GM18502 (cell line): ENCODE measurements at regions not wholly inside any gene's neighbourhood (a gene's known extent, or its start where the extent isn't known, plus 50 kb on each side); places are given as distances from the start of the nearest gene placed in this dataset.

Experiments
- ATAC-seq: cut with Tn5 transposase; IDR thresholded peaks from one replicate; pipeline ENCODE4 v1.9.1; 2021; ENCODE audit warnings: mild to moderate bottlenecking; ENCODE audit not compliant: unreplicated experiment, poor library complexity

DNA sequence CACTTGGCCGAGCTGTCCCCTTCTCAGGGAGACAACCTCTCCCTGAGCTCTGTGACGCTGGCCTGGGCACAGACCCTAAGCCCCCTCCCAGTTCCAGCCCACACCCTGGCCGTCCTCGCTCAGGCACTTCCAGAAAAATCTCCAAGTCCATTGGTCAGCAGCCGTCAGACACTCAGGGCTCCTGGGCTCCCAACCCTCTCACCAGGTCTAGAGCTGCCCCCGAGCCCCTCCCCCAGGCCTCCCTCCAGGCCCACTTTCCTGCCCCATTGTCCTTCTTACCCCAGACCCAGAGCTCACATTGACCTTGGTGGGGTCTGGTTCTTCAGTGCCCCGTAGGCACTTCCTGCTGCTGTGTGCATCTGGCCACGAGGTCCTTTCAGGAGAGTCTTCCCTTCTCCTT lies 249.3 kb upstream of the RTL1 start:
- no peak for ATAC-seq

DNA sequence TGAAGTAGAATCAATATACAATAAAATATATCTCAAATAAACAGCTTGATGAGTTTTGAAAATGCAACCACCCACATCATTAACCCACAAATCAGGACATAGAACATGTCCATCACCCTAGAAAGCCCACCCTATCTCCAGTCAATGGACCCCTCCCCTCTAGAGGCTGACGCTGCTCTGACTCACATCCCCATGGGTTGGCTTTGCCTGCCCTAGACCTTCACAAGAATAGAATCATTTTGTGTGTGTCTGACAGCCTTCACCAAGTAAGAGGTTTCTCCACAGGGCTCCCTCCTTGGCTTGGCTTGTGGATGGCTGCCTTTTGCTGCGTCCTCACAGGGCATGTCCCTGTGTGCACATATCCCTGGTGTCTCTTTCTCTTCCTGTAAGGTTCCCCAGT lies 250.2 kb upstream of the RTL1 start:
- no peak for ATAC-seq

DNA sequence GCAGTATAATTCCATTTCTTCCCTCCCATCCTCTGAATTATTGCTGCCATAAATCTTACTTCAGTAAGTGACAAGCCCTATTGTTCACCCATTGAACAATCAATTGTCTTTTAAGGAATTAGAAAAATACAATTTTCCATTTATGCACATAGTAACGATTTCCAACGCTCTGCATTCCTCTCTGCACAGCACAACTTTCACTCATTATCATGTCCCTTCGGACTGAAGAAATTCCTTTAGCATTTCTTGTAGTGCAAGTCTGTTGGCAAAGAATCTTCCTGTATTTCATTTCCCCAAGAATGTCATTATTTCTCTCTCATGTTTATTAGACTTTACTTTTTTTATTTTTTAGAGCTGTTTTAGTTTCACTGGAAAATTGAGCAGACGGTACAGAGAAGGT lies 252.1 kb upstream of the RTL1 start:
- ATAC-seq, result no peak

DNA sequence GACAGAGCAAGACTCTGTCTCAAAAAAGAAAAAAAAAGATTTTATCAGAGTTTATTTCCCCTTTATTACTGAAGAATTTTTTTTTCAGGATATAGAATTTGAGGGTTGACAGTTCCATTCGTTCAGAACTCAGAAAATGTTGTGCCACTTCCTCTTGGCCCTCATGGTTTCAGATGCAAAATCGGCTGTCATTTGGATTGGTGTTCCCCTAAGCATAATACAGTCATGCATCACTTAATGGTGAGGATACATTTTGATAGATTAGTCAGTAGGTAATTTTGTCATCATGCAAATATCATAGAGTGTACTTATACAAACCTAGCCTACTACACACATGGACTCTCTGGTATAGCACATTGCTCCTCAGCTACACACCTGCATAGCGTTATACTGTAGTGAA lies 263.9 kb upstream of the RTL1 start:
- ATAC-seq, result no peak

DNA sequence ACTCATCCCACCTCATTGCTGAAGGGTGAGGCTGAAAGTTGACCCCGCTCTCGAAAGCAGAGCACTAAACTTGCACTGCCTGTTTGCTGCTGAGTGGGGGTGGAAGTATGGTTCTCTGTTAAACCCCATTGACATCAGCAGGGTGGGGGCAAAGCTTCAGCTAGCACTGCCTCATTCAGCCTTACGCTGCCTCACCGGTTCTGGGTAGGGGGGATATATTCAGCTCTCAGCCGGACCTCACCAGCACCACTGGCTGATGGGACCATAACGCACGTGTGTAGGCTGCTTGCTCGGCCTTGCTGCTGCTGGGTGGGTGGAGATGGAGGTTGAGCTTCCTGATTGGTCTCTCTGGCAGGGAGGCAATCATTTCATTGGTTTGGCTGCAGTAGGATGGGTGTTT lies 265.7 kb upstream of the RTL1 start:
- ATAC-seq, result no peak

DNA sequence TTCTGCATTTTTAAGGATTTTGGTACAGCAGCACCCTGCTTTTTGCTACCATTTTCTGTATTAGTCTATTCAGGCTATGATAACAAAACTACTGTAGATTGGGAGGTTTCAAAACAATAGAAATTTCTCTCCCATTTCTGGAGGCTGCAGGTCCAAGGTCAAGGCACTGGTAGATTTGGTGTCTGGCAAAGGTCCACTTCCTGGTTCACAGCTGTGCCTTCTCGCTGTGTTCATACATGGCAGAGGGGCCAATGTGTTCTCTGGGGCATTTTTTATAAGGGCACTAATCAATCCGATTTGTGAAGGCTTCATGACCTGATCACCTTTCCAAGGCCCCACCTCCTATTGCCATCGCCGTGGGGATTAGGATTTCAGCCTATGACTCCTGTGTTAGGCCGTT lies 268.1 kb upstream of the RTL1 start:
- no peak for ATAC-seq

DNA sequence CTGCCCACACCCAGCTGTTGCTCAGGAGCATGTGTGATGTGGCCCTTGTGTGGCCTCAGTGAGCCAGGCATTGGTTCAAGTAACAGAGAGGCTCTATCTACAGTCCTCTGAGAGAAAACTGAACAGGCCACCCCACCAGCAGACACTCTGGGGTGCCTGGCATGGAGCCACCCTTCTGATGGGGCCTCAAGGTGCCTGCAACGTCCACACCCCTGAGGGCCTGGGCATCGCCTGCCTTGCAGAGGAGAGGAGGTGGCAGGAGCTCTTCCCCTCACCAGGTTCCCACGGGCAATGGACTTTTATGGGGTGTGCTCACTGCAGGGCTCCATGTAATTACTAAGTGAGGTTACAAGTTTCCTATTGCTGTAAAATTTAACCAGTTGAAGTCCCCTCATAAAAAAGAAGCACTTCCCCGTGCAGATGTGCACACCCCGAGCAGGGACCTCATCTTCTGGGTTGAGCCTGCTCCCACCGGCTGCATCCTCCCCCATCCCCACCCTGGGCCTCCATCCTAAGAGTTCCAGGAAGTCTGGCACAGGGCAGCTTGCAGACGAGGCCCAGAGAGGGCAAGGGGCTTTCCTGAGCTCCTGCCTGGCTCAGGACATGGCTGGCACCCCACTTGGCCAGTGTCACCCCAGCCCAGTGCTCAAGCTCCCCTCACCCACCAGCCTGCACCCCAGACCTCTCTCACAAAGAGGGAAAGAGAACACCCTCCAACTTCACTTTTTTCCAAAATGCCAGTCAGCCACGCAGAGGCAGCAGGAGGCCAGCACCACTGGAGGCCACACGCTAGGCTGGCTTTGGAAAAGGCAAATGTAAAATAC lies 270.4 kb upstream of the RTL1 start:
- ATAC-seq, result no peak

DNA sequence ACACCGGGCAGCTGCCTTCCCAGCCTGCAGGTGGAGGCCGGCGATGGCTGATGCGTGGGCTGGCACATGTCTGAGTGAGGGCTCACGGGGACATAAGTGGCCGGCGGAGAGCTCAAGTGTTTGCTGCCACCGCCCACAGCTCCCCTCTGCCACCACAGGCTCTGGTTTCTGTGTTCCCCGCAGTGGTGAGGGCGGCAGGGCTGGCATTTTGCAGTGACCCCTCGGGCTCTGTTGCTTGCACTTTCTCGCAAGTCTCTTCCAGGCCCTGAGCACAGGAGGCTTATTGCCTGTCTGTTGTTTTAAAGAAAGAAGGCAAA lies 271.0 kb upstream of the RTL1 start:
- ATAC-seq, result no peak

DNA sequence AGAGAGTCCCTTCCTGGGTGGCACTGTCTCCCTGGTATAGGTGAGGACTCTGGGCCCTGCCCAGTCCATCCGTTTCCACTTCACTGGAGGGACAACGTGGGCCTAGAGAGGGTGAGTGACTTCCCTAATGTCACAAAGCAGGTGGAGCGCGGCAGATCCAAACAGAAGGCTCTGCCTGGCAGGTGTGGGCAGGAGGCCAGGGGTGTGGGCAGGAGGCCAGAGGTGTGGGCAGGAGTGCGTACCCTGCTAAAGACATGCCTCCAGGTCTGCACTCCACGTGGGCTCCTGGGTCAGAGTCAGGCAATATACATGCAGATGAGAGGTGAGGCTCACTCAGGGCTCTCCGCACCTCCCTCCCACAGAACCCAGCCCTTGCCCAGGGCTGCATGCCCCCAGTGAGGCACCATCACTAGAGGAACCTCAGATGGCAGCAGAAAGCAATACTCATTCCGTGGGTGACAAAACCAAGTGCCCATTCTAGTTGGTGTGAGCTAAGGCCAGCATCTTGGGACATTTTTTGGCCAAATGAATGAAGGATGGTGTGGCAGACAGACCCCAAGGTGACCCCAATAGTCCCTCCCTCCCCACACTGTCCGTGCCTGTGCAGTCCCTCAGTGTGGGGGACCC lies 271.6 kb upstream of the RTL1 start:
- ATAC-seq, result no peak

DNA sequence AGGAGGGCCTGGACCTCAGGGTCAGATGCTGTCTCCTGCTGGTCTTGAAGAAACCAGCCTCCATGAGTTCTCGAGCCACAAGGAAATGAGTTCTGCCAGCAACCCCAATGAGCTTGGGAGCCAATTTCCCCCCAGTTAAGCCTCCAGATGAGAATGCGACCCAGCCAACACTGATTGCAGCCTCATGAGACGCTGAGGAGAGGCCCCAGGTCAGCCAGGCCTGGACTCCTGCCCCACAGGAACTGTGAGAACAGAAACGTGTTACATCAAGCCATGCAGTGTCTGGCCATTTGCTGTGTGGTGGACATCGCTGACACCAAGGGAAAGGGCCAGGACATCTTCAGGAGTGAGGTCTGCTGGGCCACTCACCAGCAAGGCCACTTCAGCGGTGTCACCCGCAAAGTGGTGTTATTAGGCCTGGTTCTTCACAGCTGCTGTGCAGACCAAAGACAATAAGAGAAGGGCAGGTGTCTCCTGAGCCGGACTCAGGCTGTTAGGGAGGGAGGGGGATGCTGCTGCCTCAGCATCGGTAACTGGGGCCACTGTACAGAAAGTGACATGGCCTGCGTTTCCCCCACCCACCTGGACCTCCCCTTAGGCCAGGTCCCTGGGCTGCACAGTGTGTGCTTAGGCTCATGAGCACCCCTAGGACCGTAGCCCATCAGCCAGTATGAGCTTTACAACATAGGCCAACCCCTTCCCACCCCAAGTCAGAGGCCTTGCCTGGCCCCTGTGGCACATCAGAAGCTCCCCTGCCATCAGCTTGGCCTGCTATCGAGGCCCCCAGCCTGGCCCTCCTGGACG lies 272.4 kb upstream of the RTL1 start:
- ATAC-seq, result no peak

DNA sequence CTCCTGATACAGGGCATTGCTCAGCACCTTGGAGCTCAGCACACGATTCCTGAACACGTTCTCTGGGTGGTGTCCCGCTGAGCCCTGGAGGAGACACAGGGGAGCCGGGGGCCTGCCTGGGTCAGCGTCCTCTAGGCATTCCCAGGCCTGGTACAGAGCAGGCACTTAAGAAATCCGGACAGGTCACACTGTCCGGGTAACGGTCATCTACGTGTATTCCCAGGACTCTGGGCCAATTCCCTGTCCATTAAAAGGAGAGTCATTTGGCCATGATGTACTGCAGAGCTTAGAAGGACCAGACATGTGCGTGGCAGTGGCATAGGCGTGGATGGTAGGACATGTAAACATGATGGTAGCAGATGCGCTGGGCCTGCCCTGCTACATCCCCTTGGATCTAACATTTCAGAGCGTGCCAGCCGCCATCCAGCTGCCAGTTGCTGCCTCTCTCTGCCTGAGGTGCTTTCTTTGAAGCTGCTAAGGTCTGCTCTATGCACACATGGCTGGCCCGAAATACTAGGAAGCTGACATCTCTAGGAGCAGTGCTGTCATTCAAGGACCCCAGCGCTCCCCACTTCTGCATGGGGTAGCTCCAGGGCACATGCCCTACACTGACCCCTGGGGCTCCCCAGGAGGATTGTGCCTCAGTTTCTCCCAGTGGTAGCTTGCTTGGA lies 273.1 kb upstream of the RTL1 start:
- no peak for ATAC-seq

DNA sequence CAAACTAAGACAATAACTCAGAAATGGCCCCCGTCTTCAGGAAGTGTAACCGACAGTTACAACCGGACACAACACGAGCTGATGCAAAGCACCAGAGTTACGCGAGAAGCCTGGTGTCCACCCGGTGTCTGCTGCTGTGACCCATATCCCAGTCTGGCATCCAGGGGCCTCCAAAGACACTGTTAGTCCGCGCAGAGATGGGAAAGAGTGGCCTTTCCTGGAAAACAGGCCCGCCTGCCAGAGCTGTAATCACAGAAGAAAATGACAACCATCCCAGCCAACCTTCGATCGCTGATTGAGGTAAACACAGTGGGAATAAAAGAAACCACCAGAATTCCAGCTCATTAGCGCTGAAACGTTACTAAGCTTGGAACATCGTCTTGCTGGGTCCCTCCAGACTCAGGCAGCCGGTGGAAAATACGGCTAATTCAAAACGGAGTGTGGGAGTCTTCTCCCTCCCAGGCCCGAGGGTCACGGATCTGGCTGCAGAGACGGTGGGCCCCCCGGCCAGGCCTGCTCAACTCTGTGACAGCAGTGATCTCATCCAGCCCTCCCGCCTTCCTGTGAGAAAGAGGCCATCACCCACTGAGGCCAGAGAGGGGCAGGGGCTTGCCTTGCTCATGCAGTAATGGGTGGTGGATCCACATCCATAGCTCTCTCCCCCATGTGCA lies 273.9 kb upstream of the RTL1 start:
- ATAC-seq, result no peak

DNA sequence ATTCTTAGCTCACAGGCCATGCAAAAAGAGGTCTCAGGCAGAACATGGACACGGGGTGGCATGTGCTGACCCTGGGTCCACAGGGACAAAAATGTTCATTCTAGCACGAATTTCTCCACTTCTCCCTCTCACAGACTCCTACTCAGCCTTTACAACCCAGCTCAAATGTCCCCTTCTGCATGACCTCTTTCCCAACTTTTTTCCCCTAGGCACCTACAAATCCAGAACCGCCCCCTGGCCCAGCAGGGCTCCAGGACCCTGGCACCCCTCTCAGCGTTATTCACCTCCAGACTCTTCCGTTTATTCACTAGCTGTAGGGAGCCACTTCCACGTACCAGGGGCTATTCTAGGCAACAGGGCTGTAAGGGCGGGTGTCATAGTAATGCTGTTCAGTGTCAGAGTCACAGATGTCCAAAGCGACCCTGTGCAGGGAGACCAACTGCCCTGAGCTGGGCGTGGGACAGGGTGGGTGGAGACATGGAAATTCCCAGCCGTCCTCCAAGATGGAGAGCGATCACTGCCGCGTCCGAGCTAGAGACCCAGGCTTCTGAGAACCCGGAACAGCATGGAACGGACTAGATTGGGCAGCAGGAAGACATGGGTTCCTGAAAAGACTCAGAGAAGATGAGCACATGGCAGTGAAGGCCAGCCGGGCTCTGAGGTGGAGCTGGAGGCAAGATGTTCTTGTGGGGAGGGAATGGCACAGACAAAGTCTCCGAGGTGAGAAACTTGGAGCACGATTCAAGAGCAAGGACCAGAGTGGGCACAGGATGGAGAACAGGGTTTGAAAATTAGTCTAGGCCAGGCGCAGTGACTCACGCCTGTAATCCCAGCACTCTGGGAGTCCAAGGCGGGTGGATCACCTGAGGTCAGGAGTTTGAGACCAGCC lies 274.9 kb upstream of the RTL1 start:
- no peak for ATAC-seq

DNA sequence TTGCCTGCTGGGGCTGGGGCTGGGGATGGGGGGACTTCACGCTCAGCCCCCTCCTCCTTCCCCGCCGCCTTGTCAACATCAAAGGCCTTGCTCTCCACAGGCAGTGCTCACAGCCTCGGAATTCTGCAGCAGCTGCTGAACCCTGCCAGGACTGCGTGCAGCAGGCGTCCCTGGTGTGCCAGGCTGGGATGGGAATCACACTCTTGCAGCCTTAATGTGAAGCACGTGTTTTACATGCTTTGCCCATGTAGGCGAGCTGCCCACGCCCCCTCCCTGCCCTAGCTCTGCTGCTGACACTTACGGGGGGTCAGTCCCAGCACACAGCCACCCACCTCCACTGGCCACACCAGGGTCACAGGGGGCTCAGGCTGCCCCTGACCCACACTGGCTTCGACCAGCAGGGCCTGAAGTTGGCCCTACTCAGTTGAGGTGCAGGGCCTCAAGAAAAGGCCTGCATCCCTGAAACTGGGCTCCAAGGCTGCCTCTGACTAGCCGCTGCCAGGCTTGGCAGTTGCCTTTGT lies 276.2 kb upstream of the RTL1 start:
- ATAC-seq, result no peak

DNA sequence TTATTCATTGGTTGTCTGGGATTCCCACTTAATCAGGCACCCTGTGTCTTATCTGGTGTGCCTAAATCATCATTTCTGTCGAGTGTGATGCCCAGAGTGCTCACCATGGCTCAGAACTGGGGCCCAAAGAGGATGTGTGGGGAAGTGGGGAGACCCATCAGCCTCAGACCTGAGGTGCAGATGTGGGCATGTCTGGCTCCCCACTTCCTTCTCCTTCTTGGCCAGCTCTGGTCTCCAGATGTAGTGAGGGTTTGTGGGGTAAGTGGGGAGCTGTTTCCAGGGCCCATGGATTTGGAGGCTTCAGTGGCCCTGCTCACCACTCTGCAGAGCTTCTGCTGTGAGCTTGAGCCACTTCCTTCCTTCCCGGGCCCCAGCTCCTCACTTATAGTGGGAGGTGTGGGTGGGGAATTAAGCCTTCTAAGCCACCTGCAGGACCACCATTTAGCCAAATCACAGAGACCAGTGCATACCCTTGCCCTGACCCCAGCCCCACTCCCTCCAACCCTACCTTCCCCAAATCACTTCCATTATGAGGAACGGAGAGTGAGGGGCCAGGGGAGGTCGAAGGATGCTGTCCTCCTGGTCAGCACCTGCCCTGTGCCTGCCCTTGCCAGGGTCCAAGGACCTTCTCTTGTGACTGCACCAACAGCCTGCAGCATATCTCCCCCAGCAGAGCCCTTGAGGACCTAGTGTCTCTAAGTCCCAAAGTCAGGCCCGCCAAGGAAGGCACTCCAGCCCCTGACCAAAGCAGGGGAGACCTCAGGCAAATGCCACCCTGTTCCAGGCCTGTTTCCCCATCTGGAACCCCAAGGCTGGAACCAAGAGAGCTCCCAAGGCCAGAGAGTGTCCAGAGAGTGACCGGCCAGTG lies 278.2 kb upstream of the RTL1 start:
- ATAC-seq, result no peak

DNA sequence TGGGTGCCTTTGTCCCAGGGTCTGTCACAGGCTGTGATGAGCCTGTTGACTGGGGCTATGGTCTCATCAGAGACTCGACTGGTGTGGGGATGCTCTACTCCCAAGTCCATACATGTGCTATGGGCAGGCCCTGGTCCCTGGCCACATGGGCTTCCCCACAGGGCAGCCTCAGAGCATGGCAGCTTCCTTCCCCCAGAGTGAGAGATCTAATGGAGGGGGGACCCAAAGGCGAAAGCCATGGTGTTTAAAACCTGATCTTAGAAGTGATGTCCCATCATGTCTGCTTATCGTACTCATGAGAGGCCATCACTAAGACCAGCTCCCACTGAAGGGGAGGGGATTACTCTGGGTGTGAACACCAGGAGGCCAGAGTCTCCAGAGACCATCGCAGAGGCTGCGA lies 279.0 kb upstream of the RTL1 start:
- no peak for ATAC-seq

DNA sequence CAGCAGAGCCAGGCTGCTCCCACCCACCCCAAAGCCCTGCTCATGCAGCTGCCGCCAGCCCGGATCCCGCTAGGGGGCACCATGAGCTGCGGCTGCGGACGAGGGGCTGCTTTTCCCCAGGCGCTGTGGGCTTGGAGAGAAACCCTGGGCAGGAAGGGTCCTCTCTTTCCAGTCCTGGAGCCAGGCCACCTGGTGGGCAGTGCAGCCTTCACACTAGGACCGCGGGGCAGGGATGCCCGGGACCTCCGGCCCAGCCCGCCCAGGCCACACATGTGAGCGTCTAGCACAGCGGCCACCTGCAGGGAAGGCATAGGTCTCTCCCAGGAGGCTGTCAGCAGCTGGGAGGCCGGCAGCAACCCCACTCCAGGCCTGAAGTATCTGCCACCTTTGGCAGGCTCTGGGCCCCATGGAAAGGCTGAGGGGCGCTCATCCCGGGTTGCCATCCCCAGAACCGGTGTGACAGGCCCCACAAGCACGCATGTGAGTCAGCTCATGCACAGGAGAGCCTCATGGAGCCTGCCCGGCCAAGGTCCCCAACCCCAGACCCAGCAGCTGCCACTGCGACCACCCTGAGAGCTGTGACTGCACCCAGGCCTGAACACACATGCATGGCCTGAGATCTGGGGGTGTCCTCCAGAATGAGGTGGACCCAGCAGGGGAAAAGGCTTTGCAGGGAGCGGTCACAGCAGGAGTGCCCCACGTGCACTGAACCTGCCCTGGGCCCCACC lies 280.0 kb upstream of the RTL1 start:
- no peak for ATAC-seq

DNA sequence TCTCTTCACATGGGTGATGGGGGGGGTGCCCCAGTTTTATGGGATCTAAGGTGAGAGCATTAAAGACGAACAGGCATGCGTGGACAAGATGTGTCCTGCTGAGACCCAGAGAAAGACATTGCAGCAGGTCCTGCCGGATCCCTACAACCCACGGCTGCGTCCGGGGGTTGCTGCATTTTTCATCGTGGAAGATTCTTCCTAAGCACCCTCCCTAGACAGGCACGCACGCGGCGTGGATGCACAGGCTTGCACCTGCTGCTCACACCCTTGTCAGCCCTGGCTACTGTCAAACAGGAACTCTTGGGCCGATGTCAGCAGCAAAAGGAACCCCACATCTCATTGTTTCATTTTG lies 280.6 kb upstream of the RTL1 start:
- no peak for ATAC-seq
